Loucy (cell line): ENCODE measurements at regions not wholly inside any gene's neighbourhood (a gene's known extent, or its start where the extent isn't known, plus 50 kb on each side); places are given as distances from the start of the nearest gene placed in this dataset.
"Not testable (repeated sequence)": the region's sequence is repeated elsewhere in the genome, so short reads cannot be mapped to it uniquely, and the experiment has no call there.

Experiments used
- CTCF ChIP-seq: fragments of 200-600 bp; sonication (generic); conservative IDR thresholded peaks from 2 replicates; pipeline ENCODE4 v1.5.1; 2014; ENCODE audit warnings: mild to moderate bottlenecking, antibody characterized with exemption, low read length
- EZH2phosphoT487 ChIP-seq: fragments of 200-600 bp; IDR thresholded peaks from 2 replicates; pipeline ENCODE4 v1.6.1; 2018; ENCODE audit warnings: antibody characterized with exemption, mild to moderate bottlenecking, moderate library complexity, borderline replicate concordance

GRCh38 chr14:29027441-29027840, 260.9 kb downstream of the FOXG1 start:
- TF ChIP-seq CTCF, EZH2phosphoT487: not testable (repeated sequence)
